ENCODE measurements at regions not wholly inside any gene's neighbourhood (a gene's known extent, or its start where the extent isn't known, plus 50 kb on each side); places are given as distances from the start of the nearest gene placed in this dataset.
"Not testable (repeated sequence)": the region's sequence is repeated elsewhere in the genome, so short reads cannot be mapped to it uniquely, and the experiment has no call there.

DNA sequence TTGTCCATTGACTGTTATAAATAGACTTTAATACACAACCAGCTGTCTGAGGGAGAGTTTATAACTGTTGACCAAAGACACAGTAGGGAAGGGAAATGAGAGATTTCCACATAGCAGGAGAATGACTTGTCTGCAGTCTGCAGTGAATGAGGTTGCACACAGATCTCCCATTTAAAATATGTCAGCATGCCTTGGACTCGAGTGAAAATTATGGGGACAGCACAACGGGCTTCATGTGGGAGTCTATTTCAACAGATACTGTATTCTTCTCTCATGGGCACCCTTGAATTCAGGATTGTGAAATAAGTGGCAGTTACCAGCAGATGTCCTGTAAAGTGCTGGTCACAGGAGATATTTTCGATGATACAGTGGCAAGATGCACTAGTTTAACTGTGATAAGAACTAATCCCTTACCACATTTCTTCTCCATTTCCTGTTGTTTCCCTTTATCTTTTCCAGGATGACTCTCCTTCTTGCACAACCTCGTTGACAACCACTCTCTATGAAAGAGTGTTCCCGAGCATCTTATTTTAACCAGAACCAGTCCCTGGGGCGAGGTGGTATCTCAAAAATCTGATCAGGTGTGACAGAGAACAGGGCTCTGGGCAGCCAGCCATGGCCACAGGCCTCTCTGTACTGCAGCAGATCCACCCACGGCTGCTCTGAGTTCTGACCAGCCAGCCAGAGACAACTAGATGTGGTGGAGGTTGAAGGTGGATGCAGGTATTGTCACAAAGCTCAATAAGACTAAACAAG, 51.5 kb upstream of the MAP3K1 start:
- no peak overlapping the region for H3K4me3 ChIP-seq (ENCODE audit: low read depth, low read length)

DNA sequence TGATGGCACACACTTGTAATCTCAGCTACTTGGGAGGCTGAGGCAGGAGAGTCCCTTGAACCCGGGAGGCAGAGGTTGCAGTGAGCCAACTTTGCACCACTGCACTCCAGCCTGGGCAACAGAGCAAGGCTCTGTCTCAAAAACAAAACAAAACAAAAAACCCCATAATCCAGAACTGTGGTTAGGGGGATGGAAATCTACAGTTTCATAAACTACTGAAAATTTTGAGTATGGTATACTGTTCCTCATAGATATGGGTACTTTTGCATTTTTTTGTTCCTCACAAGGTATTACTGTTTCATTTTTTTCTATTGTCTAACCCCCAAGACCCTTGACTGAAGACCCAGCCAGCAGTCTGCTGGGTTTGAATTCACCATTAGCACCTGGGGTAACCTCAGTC, 52.2 kb upstream of the MAP3K1 start:
- no peak overlapping the region for H3K4me3 ChIP-seq (ENCODE audit: low read depth, low read length)

DNA sequence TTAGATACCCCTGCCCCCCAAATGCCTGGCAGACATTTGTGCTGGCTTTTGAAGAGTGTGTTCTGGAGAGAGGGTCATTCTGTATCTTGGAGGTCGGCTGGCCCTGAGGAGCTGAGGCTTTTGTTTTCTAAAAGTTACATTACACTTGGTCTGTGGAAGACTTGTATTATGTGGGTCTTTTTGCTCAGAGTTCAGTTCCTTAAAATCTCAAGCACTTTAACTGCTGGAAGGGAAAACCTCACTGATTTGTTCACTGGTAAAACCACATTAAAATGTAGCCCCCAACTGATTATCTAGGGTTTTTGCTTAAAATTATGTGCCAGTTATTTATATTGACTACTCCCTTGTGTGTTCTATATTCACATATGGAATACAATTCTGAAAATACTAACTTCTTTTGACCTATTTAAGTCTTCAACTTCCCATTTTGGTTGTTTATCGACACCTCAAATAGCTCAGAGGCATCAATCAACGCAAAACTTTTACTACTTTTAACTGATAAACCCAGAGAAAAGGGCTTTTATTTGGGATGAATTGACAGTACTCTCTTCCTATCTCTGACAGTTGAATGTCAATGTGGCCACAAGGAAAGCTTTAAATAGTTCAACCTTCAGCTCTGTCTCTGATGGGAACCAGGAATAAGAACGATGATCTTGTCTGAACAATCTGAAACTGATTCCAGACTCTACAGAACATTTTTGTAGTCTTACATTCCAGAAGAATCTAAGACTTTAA, 54.0 kb upstream of the MAP3K1 start:
- H3K4me3 ChIP-seq (ENCODE audit: low read depth, low read length), result no peak overlapping the region

DNA sequence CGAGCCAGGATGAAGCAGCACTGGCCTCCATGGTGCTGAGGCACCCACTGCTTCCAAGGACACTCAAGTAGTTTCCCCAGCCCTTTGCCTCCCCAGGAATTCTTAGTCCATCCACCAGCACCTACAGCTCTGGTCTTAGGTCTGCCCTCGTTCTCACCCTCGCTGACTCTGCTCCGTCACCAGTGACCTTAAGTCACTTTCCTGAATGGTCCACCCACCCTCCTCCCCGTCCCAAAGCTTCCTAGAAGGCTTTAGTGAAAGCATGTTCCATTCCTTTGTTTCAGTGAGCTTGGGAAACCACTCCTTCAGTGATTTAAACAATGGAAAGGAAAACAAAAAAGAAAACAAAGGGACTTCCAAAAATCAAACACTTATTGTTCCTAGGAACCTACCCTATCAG, 54.6 kb upstream of the MAP3K1 start:
- H3K4me3 ChIP-seq (ENCODE audit: low read depth, low read length), result no peak overlapping the region

DNA sequence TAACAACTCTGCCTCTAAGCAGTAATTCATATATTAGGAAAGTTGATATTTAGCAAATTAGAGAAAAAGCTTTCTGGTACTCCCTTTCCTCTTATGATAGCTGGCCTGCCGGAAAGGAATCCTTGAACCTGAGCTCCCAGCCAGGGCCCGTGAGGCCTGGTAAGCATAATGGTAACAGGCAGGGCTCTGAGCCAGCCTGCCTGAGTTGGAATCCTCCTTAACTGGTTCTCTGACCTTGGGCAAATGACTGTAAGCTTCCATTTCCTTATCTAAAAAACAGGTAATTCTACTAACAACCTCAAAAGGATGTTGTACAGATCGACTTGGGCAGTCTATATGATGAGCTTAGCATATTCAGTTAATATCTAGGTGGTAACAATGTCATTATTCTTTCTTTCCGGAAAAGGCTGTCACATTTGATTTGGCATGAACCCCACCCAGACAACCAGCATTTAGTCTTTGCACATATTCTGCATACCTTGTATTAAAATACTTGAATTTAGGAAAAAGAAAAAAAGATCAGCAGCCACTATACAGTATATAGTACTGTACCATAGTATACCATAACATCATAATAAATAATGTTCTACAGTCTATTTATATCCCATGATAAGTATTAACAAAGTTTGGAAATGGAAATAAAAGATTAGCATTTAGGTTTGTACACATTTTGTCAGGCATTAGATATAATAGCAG, 55.7 kb upstream of the MAP3K1 start:
- no peak overlapping the region for H3K4me3 ChIP-seq (ENCODE audit: low read depth, low read length)

DNA sequence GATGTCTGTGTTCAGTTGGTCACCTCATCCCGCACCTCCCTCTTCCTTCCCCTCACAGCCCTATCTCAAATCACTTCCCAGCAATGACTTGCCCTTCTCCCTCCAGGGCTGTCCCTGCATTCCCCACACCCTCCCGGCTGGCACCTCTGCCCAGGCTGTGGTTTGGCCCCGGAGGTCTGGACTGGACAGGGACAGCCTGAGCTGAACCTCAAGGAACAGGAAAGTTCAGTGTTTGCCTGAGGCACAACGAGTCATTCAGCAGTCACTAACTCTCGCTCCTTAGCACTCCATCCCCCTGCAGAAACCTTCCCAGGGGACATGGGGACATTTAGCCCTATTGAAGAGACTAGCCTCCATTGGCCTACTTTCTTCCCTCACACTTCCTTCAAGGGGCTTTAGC, 58.3 kb upstream of the MAP3K1 start:
- H3K4me3 ChIP-seq (ENCODE audit: low read depth, low read length), result no peak overlapping the region

DNA sequence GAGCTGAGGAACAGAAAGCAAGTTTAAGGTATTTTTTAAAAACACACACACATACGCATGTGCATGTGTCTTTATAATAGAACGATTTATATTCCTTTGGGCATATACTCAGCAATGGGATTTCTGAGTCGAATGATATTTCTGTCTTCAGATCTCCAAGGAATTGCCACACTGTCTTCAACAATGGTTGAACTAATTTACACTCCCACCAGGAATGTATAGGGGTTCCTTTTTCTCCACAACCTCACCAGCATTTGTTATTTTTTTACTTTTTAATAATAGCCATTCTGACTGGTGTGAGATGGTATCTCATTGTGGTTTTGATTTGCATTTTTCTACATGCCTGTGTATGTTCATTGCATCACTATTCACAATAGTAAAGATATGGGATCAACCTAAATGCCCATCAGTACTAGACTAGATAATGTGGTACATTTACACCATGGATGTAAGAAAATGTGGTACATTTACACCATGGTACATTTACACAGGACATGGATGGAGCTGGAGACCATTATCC, 60.3 kb upstream of the MAP3K1 start:
- H3K4me3 ChIP-seq (ENCODE audit: low read depth, low read length), result no peak overlapping the region

DNA sequence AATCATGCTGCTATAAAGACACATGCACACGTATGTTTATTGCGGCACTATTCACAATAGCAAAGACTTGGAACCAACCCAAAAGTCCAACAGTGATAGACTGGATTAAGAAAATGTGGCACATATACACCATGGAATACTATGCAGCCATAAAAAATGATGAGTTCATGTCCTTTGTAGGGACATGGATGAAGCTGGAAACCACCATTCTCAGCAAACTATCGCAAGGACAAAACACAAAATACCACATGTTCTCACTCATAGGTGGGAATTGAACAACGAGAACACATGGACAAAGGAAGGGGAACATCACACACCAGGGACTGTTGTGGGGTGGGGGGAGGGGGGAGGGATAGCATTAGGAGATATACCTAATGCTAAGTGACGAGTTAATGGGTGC, 61.8 kb upstream of the MAP3K1 start:
- H3K4me3 ChIP-seq (ENCODE audit: low read depth, low read length), result not testable (repeated sequence)

DNA sequence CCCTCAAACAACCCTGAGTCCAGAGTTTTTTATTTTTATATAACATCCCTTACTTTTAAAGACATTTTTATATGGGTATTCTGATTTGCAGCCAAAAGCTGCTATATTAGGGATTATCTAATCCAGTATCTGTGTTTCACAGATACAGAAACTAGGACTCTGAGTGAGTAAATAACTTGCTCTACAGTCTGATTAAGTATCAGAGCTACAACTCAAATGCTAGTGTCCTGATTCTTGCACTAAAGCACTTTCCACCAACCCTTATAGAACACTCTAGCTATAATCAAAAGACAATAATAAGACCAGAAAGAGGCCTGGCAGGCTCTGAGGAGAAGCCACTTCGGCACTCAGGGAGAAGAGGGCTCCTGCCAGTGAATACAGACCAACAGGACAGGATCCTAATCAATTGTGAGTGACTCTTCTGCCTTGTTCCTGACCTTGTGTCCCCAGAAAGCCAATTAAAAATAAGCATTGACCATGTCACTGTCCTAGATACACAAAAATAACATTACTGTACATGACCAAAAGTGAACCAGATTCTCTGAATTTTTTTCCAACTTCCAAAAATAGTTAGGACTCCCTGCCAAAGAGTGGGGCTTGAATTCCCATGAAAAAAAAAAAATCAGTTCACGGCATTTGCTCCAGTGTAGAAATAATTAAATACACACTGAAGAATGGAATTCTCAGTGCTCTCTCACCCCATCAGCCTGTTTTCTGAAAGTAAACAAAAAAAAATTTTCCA, 63.6 kb upstream of the MAP3K1 start:
- no peak overlapping the region for H3K4me3 ChIP-seq (ENCODE audit: low read depth, low read length)

DNA sequence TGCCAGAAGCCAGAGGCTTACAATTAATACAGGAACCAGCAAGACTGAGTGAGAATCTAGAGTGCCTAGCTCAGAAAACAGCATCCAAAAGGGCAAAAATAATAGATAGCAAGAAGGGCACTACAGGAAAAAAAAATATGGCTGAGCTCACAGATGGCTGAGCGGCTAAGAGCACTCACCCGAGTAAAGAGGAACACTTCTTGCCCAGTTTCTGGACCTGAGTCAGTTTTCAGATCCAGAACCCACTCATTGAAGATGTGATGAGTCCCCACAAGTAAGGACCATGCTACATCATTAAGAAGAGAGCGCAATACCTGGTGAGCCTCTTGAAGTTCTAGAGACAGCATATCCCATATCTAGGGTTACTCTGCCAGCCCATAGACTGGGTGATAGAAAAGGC, 65.5 kb upstream of the MAP3K1 start:
- no peak overlapping the region for H3K4me3 ChIP-seq (ENCODE audit: low read depth, low read length)

DNA sequence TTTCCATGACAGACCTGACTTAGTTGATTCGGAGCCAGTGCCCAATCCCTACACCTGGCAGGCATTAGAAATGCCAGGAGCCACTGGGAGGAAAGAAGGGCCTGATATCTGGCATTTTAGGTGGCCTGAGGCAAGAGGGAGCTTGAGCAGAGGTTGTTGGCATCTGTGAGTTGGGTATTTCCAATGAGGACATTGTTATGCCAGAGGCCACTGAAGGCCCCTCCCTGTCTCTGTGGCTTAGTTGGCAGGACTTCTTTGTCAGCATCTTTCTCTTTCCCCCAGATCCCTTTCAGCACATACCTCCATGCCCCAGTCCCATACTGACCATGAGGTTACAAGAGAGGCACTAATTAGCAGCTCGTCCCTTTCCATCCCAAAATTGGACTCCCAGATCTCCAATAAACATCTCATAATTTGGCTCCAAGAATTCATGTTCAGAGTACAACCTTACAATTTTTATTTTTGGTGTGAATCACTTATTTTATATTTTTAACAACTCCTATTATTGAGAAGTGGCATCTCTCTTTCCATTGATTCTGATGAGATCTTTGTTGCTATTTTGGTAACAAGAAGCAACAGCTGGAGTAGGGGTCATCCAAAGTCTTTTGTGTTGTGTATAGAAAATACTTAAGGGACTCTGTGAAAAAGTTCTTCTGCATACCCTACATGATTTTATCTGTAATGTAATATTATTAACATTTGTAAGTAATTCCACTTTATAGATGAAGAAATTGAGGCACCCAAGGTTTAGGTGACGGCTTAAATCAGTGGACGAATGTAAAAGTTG, 68.6 kb upstream of the MAP3K1 start:
- no peak overlapping the region for H3K4me3 ChIP-seq (ENCODE audit: low read depth, low read length)

DNA sequence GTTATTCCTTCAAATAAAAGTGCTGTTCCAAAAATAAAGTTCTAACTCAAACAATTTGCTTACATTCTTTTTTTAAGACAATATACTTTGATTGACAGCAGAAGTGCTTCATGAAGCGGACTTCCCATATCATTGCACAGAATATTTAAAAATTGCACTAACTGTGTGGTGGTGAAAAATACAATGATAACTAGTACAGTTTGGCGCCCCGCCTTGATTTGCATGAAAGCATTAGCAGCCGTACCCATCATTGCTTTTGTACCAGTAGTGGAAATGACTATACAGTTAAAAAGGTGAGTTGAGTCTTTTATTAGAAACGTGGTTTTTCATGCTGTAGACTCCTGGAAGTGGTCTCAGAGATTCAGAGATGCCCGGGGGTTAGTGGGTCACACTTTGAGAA, 69.5 kb upstream of the MAP3K1 start:
- H3K4me3 ChIP-seq (ENCODE audit: low read depth, low read length), result no peak overlapping the region

DNA sequence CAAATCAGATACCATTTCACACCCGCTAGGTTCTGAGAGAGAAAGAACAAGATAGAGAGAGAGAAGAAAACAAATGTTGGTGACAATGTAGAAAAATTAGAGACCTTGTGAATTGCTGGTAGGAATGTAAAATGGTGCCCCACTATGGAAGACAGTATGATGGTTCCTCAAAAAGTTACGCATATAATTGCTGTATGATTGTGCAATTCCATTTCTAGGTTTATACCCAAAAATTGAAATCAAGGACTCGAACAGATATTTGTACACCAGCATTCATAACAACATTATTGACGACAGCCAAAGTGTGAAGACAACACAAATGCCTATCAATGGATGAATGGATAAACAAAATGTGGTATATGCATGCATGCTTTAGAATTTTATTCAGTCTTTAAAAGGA, 74.5 kb upstream of the MAP3K1 start:
- H3K4me3 ChIP-seq (ENCODE audit: low read depth, low read length), result no peak overlapping the region

DNA sequence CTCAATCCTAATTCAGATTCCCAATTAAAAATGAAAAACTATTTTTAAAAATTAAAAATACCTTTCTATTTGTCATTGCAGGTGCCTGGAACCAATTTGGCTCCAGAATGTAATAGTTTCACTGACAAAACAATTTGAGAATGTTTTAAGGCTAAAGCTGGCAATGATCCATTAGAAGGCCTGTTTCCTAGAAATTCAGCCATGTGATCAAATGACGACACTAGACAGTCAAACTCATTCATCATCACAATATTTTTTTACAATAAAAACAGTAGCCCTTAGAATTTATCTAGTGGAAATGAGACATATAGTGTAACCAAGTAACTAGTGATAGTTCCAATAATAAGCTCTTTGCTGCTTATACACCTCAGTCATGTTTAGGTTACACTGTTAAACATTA, 75.4 kb upstream of the MAP3K1 start:
- H3K4me3 ChIP-seq (ENCODE audit: low read depth, low read length), result no peak overlapping the region

DNA sequence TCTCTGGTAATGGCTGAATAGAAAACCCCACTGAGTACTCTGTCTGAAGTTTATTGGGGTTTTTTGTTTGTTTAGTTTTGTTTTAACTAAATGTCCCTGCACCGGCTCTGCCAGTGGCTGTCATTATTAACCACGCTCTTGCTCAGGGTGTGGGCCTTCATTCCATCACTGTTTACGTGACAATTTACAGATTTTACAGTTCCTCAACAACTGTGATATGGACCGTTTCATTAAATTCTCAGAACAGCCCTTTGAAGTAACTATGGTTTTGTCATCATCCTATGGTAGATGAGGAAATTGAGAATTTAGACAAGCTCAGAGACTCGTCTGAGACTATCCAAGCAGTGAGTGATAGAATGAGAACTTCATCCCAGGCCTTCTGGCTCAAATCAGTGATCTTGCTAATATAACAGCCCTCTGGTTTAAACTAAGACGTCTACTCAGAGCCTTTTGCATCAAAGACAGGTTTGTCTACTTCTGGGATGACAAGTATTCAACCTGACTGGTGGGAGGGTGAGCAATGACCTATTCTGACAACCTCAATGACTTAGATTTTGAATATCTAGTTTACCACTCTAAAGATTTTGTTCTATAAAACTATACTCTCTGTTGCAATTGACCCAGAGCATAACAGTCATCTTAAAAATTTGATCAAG, 77.3 kb upstream of the MAP3K1 start:
- H3K4me3 ChIP-seq (ENCODE audit: low read depth, low read length), result no peak overlapping the region

DNA sequence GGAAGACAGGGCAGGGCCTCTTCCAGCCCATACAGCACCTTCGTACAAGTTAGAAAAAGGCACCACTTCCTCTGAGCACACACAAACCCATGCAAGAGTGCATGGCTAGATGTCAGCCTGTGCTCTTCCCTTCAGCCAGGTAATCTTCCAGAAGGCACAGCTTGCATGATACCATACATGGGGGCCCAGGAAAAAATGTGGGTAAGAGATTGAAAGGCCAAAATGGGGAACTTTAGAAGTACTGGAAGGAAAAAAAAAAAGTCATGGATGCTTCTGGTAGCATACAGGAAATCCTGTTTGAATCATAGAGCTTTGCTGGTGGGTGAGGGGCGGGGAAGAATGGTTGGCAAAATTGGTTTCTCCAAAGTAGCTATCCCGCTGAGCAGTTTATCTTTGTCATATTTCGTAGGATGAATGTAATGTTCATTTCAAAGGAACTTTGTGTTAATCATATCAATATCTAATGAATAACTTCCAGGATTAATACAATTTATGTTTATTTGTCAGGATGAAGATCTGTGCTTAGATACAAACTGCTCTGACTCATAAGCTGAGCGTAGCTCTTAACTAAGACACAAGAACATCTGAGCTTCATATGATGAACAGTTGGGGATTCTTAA, 78.2 kb upstream of the MAP3K1 start:
- H3K4me3 ChIP-seq (ENCODE audit: low read depth, low read length), result no peak overlapping the region

DNA sequence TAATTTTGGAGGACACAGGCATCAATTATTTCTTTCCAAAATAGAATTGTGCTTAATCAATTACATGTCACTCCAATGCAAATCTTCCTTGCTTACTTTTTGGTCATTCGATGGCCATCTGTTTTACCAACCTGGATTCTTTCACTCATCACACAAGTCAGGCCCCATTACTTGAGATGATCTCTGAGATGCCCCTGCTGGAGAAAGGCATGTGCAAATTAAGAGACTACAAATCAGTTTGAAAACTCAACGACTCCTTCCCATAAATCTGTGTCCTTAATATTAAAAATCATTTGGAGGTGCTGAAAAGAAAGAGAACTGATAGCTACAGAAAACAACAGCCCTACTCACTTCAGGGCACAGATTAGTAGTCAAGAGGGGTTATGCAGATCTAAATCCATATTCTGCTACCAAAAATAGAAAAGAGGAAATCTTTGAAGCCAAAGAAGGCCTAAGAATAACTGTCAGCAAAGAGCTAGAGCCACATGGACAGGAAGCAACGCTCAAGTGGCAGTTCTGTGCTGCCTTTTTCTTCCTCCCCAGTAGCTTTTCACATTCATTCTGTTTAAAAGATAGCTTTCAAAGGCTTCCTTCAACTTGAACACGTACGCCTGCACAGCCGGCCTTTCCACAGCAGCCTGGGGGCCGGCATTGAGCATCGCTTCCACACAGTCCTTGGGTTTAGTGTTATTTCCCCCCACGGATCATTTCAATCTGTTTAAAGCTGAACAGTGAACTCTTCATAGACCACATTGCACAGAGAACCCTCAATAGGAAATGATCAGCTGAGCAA, 79.3 kb upstream of the MAP3K1 start:
- no peak overlapping the region for H3K4me3 ChIP-seq (ENCODE audit: low read depth, low read length)

DNA sequence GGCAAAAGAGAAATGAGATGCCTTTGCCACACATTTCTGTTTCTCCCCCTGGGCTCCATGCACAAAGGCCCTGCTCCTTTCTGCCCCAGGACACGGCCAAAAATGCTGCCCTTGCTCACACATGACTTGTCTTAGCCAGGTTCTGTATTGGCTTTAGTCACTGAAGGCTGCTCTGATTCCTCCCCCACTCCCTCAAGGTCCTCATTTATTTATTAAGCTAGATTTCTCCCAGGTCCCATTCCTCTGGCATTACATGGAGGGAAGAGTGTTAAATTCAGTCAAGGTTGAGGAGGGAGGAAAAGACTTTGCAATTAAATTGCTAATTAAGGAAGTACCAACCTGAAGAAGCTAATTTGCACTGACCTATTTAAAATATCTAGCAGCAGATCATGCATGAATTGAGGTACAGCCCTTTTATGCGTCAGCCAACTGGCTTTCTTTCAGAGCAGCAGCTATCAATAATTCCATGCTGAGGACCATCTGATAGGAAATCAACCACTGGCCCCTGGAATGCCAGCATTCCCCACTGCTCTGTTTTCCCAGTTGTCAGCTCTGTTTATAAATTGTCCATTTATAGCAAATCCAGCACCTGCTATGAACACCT, 81.2 kb upstream of the MAP3K1 start:
- no peak overlapping the region for H3K4me3 ChIP-seq (ENCODE audit: low read depth, low read length)

Measured in iPS-11a (cell line).